ENCODE measurements at regions not wholly inside any gene's neighbourhood (a gene's known extent, or its start where the extent isn't known, plus 50 kb on each side); places are given as distances from the start of the nearest gene placed in this dataset.

GRCh38 chr18:6557770-6558248 lies 143.1 kb upstream of the L3MBTL4 start:
- H3K4me3 ChIP-seq (ENCODE audit: low read depth, low read length), result no peak overlapping the region
- DNase-seq (ENCODE audit: low read depth), result no peak
- TF ChIP-seq POLR2A (IDR thresholded peaks at IDR 0.05; ENCODE audit: extremely low read depth, insufficient read length) (no peak), MAX (IDR thresholded peaks at IDR 0.05; ENCODE audit: low read depth, low read length) (no peak), CTCF (IDR thresholded peaks at IDR 0.05; ENCODE audit: low read depth, low read length) (no peak), MYC (IDR thresholded peaks at IDR 0.05; ENCODE audit: low read depth, low read length) (no peak)

- no peak for DNase-seq (ENCODE audit: low read depth)
- TF ChIP-seq POLR2A (IDR thresholded peaks at IDR 0.05; ENCODE audit: extremely low read depth, insufficient read length), result no peak
- no peak for TF ChIP-seq MAX (IDR thresholded peaks at IDR 0.05; ENCODE audit: low read depth, low read length)
- no peak for TF ChIP-seq CTCF (IDR thresholded peaks at IDR 0.05; ENCODE audit: low read depth, low read length)
- no peak for TF ChIP-seq MYC (IDR thresholded peaks at IDR 0.05; ENCODE audit: low read depth, low read length)
- H3K4me3 ChIP-seq (ENCODE audit: low read depth, low read length), result no peak overlapping the region
Measured at GRCh38 chr18:6558446-6559156, 143.9 kb upstream of the L3MBTL4 start.

- H3K4me3 ChIP-seq (ENCODE audit: low read depth, low read length), result no peak overlapping the region
- no peak for TF ChIP-seq CTCF (IDR thresholded peaks at IDR 0.05; ENCODE audit: low read depth, low read length)
- TF ChIP-seq MAX (IDR thresholded peaks at IDR 0.05; ENCODE audit: low read depth, low read length), result no peak
- no peak for TF ChIP-seq MYC (IDR thresholded peaks at IDR 0.05; ENCODE audit: low read depth, low read length)
- TF ChIP-seq POLR2A (IDR thresholded peaks at IDR 0.05; ENCODE audit: extremely low read depth, insufficient read length), result no peak
- DNase-seq (ENCODE audit: low read depth), result no peak
Measured at GRCh38 chr18:6559296-6559695, 144.6 kb upstream of the L3MBTL4 start.

- no peak for TF ChIP-seq MAX (IDR thresholded peaks at IDR 0.05; ENCODE audit: low read depth, low read length)
- TF ChIP-seq POLR2A (IDR thresholded peaks at IDR 0.05; ENCODE audit: extremely low read depth, insufficient read length), result no peak
- no peak for TF ChIP-seq CTCF (IDR thresholded peaks at IDR 0.05; ENCODE audit: low read depth, low read length)
- no peak for TF ChIP-seq MYC (IDR thresholded peaks at IDR 0.05; ENCODE audit: low read depth, low read length)
- no peak for DNase-seq (ENCODE audit: low read depth)
- no peak overlapping the region for H3K4me3 ChIP-seq (ENCODE audit: low read depth, low read length)
Measured at GRCh38 chr18:6561016-6561415, 146.3 kb upstream of the L3MBTL4 start.

- H3K4me3 ChIP-seq (ENCODE audit: low read depth, low read length), result no peak overlapping the region
- no peak for TF ChIP-seq POLR2A (IDR thresholded peaks at IDR 0.05; ENCODE audit: extremely low read depth, insufficient read length)
- TF ChIP-seq CTCF (IDR thresholded peaks at IDR 0.05; ENCODE audit: low read depth, low read length), result no peak
- TF ChIP-seq MYC (IDR thresholded peaks at IDR 0.05; ENCODE audit: low read depth, low read length), result no peak
- TF ChIP-seq MAX (IDR thresholded peaks at IDR 0.05; ENCODE audit: low read depth, low read length), result no peak
- DNase-seq (ENCODE audit: low read depth), result peak; percentile 68
Measured at GRCh38 chr18:6561420-6561861, 146.7 kb upstream of the L3MBTL4 start.
